ENCODE measurements at regions not wholly inside any gene's neighbourhood (a gene's known extent, or its start where the extent isn't known, plus 50 kb on each side); places are given as distances from the start of the nearest gene placed in this dataset.

GRCh38 chr4:124224256-124224655 is 488.3 kb downstream of the ANKRD50 start:
- TF ChIP-seq, protein P1, sequence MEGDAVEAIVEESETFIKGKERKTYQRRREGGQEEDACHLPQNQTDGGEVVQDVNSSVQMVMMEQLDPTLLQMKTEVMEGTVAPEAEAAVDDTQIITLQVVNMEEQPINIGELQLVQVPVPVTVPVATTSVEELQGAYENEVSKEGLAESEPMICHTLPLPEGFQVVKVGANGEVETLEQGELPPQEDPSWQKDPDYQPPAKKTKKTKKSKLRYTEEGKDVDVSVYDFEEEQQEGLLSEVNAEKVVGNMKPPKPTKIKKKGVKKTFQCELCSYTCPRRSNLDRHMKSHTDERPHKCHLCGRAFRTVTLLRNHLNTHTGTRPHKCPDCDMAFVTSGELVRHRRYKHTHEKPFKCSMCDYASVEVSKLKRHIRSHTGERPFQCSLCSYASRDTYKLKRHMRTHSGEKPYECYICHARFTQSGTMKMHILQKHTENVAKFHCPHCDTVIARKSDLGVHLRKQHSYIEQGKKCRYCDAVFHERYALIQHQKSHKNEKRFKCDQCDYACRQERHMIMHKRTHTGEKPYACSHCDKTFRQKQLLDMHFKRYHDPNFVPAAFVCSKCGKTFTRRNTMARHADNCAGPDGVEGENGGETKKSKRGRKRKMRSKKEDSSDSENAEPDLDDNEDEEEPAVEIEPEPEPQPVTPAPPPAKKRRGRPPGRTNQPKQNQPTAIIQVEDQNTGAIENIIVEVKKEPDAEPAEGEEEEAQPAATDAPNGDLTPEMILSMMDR (IDR thresholded peaks at IDR 0.05) = no peak
- no peak for TF ChIP-seq POLR2A (IDR thresholded peaks at IDR 0.05)
